GM19351 (cell line): ENCODE measurements at regions not wholly inside any gene's neighbourhood (a gene's known extent, or its start where the extent isn't known, plus 50 kb on each side); places are given as distances from the start of the nearest gene placed in this dataset.
"Not testable (repeated sequence)": the region's sequence is repeated elsewhere in the genome, so short reads cannot be mapped to it uniquely, and the experiment has no call there.

ENCODE experiments used
- ATAC-seq: cut with Tn5 transposase; IDR thresholded peaks from one replicate; pipeline ENCODE4 v1.9.1; 2021; ENCODE audit warnings: mild to moderate bottlenecking, moderate library complexity; ENCODE audit not compliant: unreplicated experiment

GRCh38 chr11:67805253-67806126 lies 131.1 kb upstream of the ALDH3B2 start:
- ATAC-seq, result peak; percentile 75

- not testable (repeated sequence) for ATAC-seq
These were observed 130.2 kb upstream of the ALDH3B2 start for GRCh38 chr11:67804435-67805252.

- not testable (repeated sequence) for ATAC-seq
These were observed 129.1 kb upstream of the ALDH3B2 start for GRCh38 chr11:67803519-67803918.

- ATAC-seq, result not testable (repeated sequence)
These were observed 128.6 kb upstream of the ALDH3B2 start for GRCh38 chr11:67803055-67803454.

GRCh38 chr11:67802623-67803022 lies 128.2 kb upstream of the ALDH3B2 start:
- ATAC-seq, result not testable (repeated sequence)

- not testable (repeated sequence) for ATAC-seq
These were observed 127.0 kb upstream of the ALDH3B2 start for GRCh38 chr11:67801397-67801796.

GRCh38 chr11:67800591-67800990 lies 126.2 kb upstream of the ALDH3B2 start:
- not testable (repeated sequence) for ATAC-seq

GRCh38 chr11:67799808-67800207 lies 125.4 kb upstream of the ALDH3B2 start:
- not testable (repeated sequence) for ATAC-seq

- not testable (repeated sequence) for ATAC-seq
These were observed 123.5 kb upstream of the ALDH3B2 start for GRCh38 chr11:67797726-67798521.

- no peak for ATAC-seq
These were observed 121.3 kb upstream of the ALDH3B2 start for GRCh38 chr11:67795746-67796145.

GRCh38 chr11:67793750-67794149 lies 119.3 kb upstream of the ALDH3B2 start:
- not testable (repeated sequence) for ATAC-seq

- not testable (repeated sequence) for ATAC-seq
These were observed 118.0 kb upstream of the ALDH3B2 start for GRCh38 chr11:67792273-67792990.

GRCh38 chr11:67791598-67792170 lies 117.3 kb upstream of the ALDH3B2 start:
- ATAC-seq, result not testable (repeated sequence)

GRCh38 chr11:67788341-67788695 lies 113.9 kb upstream of the ALDH3B2 start:
- not testable (repeated sequence) for ATAC-seq

GRCh38 chr11:67787681-67788340 lies 113.4 kb upstream of the ALDH3B2 start:
- not testable (repeated sequence) for ATAC-seq

GRCh38 chr11:67781967-67782366 lies 107.5 kb upstream of the ALDH3B2 start:
- ATAC-seq, result not testable (repeated sequence)

- not testable (repeated sequence) for ATAC-seq
These were observed 107.1 kb upstream of the ALDH3B2 start for GRCh38 chr11:67781506-67781905.

- ATAC-seq, result no peak
These were observed 105.6 kb upstream of the ALDH3B2 start for GRCh38 chr11:67780056-67780455.

- ATAC-seq, result not testable (repeated sequence)
These were observed 104.9 kb upstream of the ALDH3B2 start for GRCh38 chr11:67779189-67779875.
